HEK293T (cell line): ENCODE measurements at regions not wholly inside any gene's neighbourhood (a gene's known extent, or its start where the extent isn't known, plus 50 kb on each side); places are given as distances from the start of the nearest gene placed in this dataset.

Source experiments
- L3MBTL2 ChIP-seq: fragments of 450-650 bp; conservative IDR thresholded peaks from 2 replicates; pipeline ENCODE4 v1.6.1; 2016; ENCODE audit warnings: mild to moderate bottlenecking
- NFRKB ChIP-seq: fragments of 450-650 bp; IDR thresholded peaks from 2 replicates; pipeline ENCODE4 v1.6.1; 2016; ENCODE audit warnings: mild to moderate bottlenecking, moderate library complexity

DNA sequence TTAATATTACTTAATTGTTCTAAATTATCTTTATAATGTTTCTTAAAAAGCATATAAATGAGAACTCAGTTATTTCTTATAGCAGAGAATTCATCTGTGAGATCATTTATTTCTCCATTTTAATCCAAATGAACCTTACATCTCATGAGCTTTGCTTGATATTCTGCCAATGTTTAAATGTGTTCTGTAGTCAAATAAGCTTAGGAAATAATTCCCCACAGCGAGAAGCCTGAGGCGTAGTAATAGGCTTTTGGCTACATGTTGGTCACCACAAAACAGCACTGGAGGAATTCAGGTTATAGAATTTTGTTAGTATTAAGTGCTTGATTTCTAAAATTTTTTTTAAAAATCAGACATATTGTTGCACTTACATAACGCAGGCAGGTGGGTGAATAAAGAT, 585.3 kb upstream of the RORB start:
- TF ChIP-seq L3MBTL2 (no peak), NFRKB (no peak)
